ENCODE measurements at regions not wholly inside any gene's neighbourhood (a gene's known extent, or its start where the extent isn't known, plus 50 kb on each side); places are given as distances from the start of the nearest gene placed in this dataset.

DNA sequence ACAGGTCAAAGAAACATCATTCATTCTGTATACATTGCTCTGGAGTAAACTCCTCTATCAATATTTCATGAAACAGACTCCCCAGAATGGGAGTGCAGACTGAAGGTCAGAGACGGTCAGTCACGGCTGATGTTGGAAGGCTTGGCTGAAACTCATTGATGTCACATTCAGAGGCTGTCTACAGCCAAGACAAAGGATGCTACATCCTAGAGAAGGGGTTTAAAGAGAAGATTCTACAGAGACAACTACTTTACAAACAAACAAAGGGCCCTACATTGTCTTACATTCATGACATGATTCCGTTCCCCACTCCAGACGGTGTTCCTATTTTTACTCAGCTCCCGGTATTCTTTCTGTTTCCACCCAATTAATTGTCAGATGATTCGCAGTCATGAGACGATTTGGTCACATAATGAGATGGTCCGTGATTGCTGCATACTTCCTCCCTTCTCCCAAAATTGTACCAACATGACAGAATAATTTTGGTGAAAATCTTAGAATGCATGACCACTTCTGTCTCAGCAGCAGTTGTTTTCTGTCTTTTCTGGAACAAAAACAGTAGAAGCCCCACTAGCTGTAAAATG, 73.8 kb upstream of the VAV3 start:
- no peak for DNase-seq
- no peaks in the 10 kb centered on the region for H3K27me3 ChIP-seq (replicated peaks)
- H3K27ac ChIP-seq: no peak overlapping the region
- H3K4me3 ChIP-seq (ENCODE audit: low read depth, low read length): no peak overlapping the region
- in situ Hi-C loops (cut with HindIII; ENCODE audit: low pct_ligation_motif_present, low sequenced_read_pairs): no loop called here
- TF ChIP-seq, protein P1, sequence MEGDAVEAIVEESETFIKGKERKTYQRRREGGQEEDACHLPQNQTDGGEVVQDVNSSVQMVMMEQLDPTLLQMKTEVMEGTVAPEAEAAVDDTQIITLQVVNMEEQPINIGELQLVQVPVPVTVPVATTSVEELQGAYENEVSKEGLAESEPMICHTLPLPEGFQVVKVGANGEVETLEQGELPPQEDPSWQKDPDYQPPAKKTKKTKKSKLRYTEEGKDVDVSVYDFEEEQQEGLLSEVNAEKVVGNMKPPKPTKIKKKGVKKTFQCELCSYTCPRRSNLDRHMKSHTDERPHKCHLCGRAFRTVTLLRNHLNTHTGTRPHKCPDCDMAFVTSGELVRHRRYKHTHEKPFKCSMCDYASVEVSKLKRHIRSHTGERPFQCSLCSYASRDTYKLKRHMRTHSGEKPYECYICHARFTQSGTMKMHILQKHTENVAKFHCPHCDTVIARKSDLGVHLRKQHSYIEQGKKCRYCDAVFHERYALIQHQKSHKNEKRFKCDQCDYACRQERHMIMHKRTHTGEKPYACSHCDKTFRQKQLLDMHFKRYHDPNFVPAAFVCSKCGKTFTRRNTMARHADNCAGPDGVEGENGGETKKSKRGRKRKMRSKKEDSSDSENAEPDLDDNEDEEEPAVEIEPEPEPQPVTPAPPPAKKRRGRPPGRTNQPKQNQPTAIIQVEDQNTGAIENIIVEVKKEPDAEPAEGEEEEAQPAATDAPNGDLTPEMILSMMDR (IDR thresholded peaks at IDR 0.05; ENCODE audit: low read depth, low read length, missing control alignments): no peak
- H3K36me3 ChIP-seq (replicated peaks): no peaks in the 10 kb centered on the region

GRCh38 chr1:108036796-108037562, 72.0 kb upstream of the VAV3 start:
- in situ Hi-C loops (cut with HindIII; ENCODE audit: low pct_ligation_motif_present, low sequenced_read_pairs): no loop called here
- H3K27me3 ChIP-seq (replicated peaks): no peaks in the 10 kb centered on the region
- TF ChIP-seq, protein P1 (IDR thresholded peaks at IDR 0.05; ENCODE audit: low read depth, low read length, missing control alignments): no peak
- H3K4me3 ChIP-seq (ENCODE audit: low read depth, low read length): no peak overlapping the region
- H3K36me3 ChIP-seq (replicated peaks): no peaks in the 10 kb centered on the region
- no peak for DNase-seq
- no peak overlapping the region for H3K27ac ChIP-seq

DNA sequence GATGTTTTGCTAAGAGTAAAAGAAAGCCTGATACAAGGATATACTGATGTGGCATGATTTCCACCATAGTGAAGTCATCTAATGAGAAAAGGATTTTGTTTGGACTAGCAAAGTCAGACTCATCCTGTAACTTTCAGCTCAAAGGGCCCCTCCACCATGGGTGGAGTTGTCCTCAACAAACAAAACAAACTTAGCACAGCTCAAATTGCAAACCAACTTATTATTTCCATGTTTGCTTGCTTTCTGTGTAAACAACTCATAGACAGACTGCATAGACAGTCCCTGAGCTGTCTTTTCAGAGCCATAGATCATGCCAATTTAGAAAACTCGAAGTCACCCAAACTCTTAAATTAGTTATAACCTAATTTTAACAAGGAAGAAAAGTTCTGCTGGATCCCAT, 69.4 kb upstream of the VAV3 start:
- no peaks in the 10 kb centered on the region for H3K36me3 ChIP-seq (replicated peaks)
- TF ChIP-seq, protein P1 (IDR thresholded peaks at IDR 0.05; ENCODE audit: low read depth, low read length, missing control alignments): no peak
- no peaks in the 10 kb centered on the region for H3K27me3 ChIP-seq (replicated peaks)
- no peak overlapping the region for H3K27ac ChIP-seq
- in situ Hi-C loops (cut with HindIII; ENCODE audit: low pct_ligation_motif_present, low sequenced_read_pairs): no loop called here
- DNase-seq: no peak
- no peak overlapping the region for H3K4me3 ChIP-seq (ENCODE audit: low read depth, low read length)

- TF ChIP-seq, protein P1 (IDR thresholded peaks at IDR 0.05; ENCODE audit: low read depth, low read length, missing control alignments): no peak
- H3K4me3 ChIP-seq (ENCODE audit: low read depth, low read length): no peak overlapping the region
- in situ Hi-C loops (cut with HindIII; ENCODE audit: low pct_ligation_motif_present, low sequenced_read_pairs): no loop called here
- no peaks in the 10 kb centered on the region for H3K36me3 ChIP-seq (replicated peaks)
- no peak overlapping the region for H3K27ac ChIP-seq
- DNase-seq: no peak
- no peaks in the 10 kb centered on the region for H3K27me3 ChIP-seq (replicated peaks)
These were observed 68.6 kb upstream of the VAV3 start for GRCh38 chr1:108033550-108033951.

- TF ChIP-seq, protein P1 (IDR thresholded peaks at IDR 0.05; ENCODE audit: low read depth, low read length, missing control alignments): no peak
- in situ Hi-C loops (cut with HindIII; ENCODE audit: low pct_ligation_motif_present, low sequenced_read_pairs): no loop called here
- DNase-seq: no peak
- Histone ChIP-seq H3K27me3 (replicated peaks) (no peaks in the 10 kb centered on the region), H3K27ac (no peak overlapping the region), H3K36me3 (replicated peaks) (no peaks in the 10 kb centered on the region), H3K4me3 (ENCODE audit: low read depth, low read length) (no peak overlapping the region)
These were observed 63.9 kb upstream of the VAV3 start for GRCh38 chr1:108028841-108029388.
